Uterus (tissue), 2 donors: ENCODE measurements at regions not wholly inside any gene's neighbourhood (a gene's known extent, or its start where the extent isn't known, plus 50 kb on each side); places are given as distances from the start of the nearest gene placed in this dataset.

Source experiments
- CTCF ChIP-seq, 4 experiments: fragments of 200-600 bp in 2 of 4; fragments of 450-650 bp in 2 of 4; sonication (generic) in 2 of 4; IDR thresholded peaks; one replicate each; pipeline ENCODE4 v1.5.1; 2016 to 2019; ENCODE audit warnings: antibody characterized with exemption in 4 of 4, mild to moderate bottlenecking in 2 of 4, moderate library complexity in 1 of 4
- POLR2A ChIP-seq, 2 donors: fragments of 450-650 bp; IDR thresholded peaks; one replicate each; pipeline ENCODE4 v1.6.1; 2016; ENCODE audit warnings: antibody characterized with exemption in 2 of 2, mild to moderate bottlenecking in 1 of 2, moderate library complexity in 1 of 2

DNA sequence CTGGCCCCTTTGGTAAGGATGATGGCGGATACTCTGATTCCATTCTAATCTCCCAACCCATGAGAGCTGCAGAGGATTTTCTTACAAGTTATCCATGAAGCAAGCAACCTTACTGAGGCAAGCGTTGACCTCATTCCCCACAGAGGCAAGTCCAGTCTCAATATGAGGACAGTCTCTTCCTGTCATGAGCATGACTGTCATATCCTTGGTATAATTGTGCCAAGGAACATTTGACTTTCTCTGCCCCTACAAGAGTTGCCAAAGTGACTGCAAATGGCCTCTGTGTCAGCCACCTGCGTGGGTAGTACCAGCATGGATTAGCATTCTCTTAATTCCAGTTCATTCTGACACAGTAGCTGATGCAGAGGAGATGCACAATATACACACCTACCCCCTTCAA is 71.2 kb upstream of the TMEM158 start:
- no peak for TF ChIP-seq CTCF (IDR thresholded peaks at IDR 0.05)
- no peak for TF ChIP-seq POLR2A (IDR thresholded peaks at IDR 0.05)
